Peyer's patch (tissue), 4 donors: ENCODE measurements at regions not wholly inside any gene's neighbourhood (a gene's known extent, or its start where the extent isn't known, plus 50 kb on each side); places are given as distances from the start of the nearest gene placed in this dataset.

Experiments used
- DNase-seq, 3 donors: peaks; one replicate each; pipeline ENCODE4 v3.0.0-alpha.2; 2017 to 2019
- H3K27ac ChIP-seq, 4 donors: fragments of 200-600 bp; sonication (generic); one replicate each; pipeline ENCODE4 v1.5.1; 2016 to 2019
- H3K27me3 ChIP-seq, 2 donors: fragments of 200-600 bp; sonication (generic); one replicate each; pipeline ENCODE4 v1.5.1; 2019
- H3K36me3 ChIP-seq, 3 donors: fragments of 200-600 bp; sonication (generic); one replicate each; pipeline ENCODE4 v1.5.1; 2016 to 2019
- H3K4me1 ChIP-seq, 4 donors: fragments of 200-600 bp; sonication (generic); one replicate each; pipeline ENCODE4 v1.5.1; 2016 to 2019
- H3K4me3 ChIP-seq, 4 donors: fragments of 200-600 bp; sonication (generic); 1 replicate in 3 of 4; 2 replicates in 1 of 4; pipeline ENCODE4 v1.5.1; 2016 to 2019; ENCODE audit warnings: mild to moderate bottlenecking in 1 of 4
- H3K9me3 ChIP-seq, 4 donors: fragments of 200-600 bp; sonication (generic); one replicate each; pipeline ENCODE4 v1.5.1; 2016 to 2019; ENCODE audit warnings: mild to moderate bottlenecking in 1 of 4
- POLR2A ChIP-seq, 2 donors: fragments of 450-650 bp; IDR thresholded peaks; one replicate each; pipeline ENCODE4 v1.5.1; 2017; ENCODE audit warnings: antibody characterized with exemption in 2 of 2, mild to moderate bottlenecking in 2 of 2, moderate library complexity in 2 of 2
- TF ChIP-seq, protein P1 (sequence below), 6 experiments: fragments of 450-650 bp in 4 of 6; fragments of 200-600 bp in 2 of 6; sonication (generic) in 1 of 6; IDR thresholded peaks; one replicate each; pipeline ENCODE4 v1.5.1; 2017 to 2019; ENCODE audit warnings: antibody characterized with exemption in 6 of 6, mild to moderate bottlenecking in 3 of 6, moderate library complexity in 1 of 6

DNA sequence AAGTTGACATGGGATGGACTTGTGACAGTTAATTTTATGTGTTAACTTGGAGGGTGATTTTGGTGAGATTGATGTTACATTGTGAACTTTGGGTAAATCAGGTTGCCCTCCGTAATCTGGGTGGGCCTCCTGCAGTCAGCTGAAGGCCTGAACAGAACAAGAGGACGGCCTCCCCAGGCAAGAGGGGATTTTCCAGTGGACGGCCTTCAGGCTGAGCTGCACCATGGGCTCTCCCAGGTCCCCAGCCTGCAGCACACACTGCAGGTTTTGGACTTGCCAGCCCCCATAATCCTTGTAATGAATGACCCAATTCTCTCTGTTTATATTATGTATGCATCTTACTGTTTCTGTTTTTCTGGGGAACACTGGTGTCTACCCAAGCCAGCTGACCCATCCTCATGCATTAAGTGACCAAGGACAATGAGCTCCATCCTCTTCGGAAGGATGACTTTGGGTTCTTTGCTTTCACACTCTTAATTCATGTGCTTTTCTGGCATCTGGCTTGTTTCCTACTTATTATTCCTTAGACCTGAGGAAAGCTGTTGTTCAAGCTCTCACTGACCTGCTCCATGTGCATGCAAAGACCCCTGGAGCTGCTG is 64.2 kb downstream of the DACT2 start:
- TF ChIP-seq POLR2A (IDR thresholded peaks at IDR 0.05) = no peak
- TF ChIP-seq, protein P1, sequence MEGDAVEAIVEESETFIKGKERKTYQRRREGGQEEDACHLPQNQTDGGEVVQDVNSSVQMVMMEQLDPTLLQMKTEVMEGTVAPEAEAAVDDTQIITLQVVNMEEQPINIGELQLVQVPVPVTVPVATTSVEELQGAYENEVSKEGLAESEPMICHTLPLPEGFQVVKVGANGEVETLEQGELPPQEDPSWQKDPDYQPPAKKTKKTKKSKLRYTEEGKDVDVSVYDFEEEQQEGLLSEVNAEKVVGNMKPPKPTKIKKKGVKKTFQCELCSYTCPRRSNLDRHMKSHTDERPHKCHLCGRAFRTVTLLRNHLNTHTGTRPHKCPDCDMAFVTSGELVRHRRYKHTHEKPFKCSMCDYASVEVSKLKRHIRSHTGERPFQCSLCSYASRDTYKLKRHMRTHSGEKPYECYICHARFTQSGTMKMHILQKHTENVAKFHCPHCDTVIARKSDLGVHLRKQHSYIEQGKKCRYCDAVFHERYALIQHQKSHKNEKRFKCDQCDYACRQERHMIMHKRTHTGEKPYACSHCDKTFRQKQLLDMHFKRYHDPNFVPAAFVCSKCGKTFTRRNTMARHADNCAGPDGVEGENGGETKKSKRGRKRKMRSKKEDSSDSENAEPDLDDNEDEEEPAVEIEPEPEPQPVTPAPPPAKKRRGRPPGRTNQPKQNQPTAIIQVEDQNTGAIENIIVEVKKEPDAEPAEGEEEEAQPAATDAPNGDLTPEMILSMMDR (IDR thresholded peaks at IDR 0.05) = no peak
- no peak overlapping the region for H3K4me3 ChIP-seq
- peaks cover 0 to 8% (median 0%) of the 10 kb centered on the region in 4 donors for H3K9me3 ChIP-seq
- peaks cover 0 to 2% (median 0%) of the 10 kb centered on the region in 4 donors for H3K4me1 ChIP-seq
- H3K36me3 ChIP-seq = no peaks in the 10 kb centered on the region
- DNase-seq = no peak
- no peaks in the 10 kb centered on the region for H3K27me3 ChIP-seq
- no peak overlapping the region for H3K27ac ChIP-seq

DNA sequence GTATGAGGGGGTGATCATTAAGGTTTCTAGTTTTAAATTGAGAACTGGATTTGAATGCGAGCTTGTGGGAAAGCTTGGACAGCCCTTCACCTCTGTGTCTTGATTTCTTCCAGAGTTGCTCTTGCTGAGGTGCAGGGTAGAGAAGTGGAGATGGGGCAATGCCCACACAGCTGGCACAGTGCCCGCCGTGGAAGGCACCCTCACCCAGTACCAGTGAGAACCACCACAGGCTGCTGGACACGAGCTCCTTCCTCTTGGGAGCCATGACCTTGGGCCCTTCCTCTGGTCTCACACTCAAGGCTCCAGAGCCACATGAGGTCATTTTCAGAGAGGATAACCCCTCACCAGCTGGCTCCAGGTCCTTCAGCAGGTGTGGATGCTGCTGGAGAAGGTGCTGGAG is 67.3 kb downstream of the DACT2 start:
- TF ChIP-seq POLR2A (IDR thresholded peaks at IDR 0.05) = no peak
- TF ChIP-seq, protein P1 (IDR thresholded peaks at IDR 0.05) = no peak
- no peaks in the 10 kb centered on the region for H3K36me3 ChIP-seq
- peaks cover 0 to 8% (median 0%) of the 10 kb centered on the region in 4 donors for H3K9me3 ChIP-seq
- H3K27me3 ChIP-seq = no peaks in the 10 kb centered on the region
- H3K4me3 ChIP-seq = no peak overlapping the region
- H3K27ac ChIP-seq = no peak overlapping the region
- peaks cover 0 to 4% (median 0%) of the 10 kb centered on the region in 4 donors for H3K4me1 ChIP-seq
- DNase-seq = no peak

DNA sequence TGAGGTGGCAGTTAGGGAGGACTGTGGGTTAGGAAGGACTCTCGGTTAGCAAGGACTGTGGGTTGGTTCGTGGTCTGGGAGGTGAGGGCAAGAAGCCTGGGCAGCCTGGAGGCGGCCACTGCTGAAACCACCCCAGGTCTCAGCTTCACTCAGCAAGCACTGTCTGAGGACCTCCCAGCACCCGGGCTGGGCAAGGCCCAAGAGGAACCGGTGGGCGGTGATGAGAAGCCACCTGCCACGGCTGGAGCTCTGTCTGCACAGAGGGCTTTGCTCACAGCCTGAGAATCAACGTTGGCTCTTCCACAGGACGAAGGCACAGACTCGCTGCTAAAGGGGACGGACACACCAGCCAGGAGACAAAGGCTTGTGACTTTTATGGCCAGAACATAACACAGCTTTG is 69.3 kb downstream of the DACT2 start:
- no peaks in the 10 kb centered on the region for H3K27me3 ChIP-seq
- TF ChIP-seq, protein P1 (IDR thresholded peaks at IDR 0.05) = no peak
- no peak for TF ChIP-seq POLR2A (IDR thresholded peaks at IDR 0.05)
- H3K4me3 ChIP-seq = no peak overlapping the region
- no peak for DNase-seq
- peaks cover 0 to 1% (median 0%) of the 10 kb centered on the region in 4 donors for H3K9me3 ChIP-seq
- H3K36me3 ChIP-seq = no peaks in the 10 kb centered on the region
- H3K27ac ChIP-seq = no peak overlapping the region
- peaks cover 0 to 10% (median 0%) of the 10 kb centered on the region in 4 donors for H3K4me1 ChIP-seq

DNA sequence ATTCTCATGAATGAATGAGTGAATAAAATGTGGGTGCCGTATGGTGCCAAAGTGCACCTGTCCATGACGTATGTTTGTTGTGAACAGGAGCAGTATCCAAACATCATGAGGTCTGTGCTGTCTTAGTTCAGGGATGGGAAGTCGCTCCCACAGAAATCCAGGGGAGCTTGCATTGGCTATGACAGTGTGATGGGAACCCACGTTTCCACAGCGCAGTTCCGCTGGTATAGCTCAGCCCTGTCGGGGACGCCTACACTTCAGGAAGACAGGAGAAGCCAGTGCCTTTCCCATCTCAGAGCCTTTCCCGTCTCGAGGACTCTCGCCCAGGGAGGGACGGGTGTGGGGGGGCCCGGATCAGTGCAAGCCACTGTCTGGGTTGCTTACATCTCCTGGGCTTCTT is 69.8 kb downstream of the DACT2 start:
- H3K4me1 ChIP-seq = peaks cover 0 to 10% (median 0%) of the 10 kb centered on the region in 4 donors
- no peaks in the 10 kb centered on the region for H3K36me3 ChIP-seq
- H3K4me3 ChIP-seq = no peak overlapping the region
- no peak for TF ChIP-seq POLR2A (IDR thresholded peaks at IDR 0.05)
- TF ChIP-seq, protein P1 (IDR thresholded peaks at IDR 0.05) = no peak
- no peaks in the 10 kb centered on the region for H3K9me3 ChIP-seq
- DNase-seq = no peak
- H3K27ac ChIP-seq = no peak overlapping the region
- no peaks in the 10 kb centered on the region for H3K27me3 ChIP-seq

DNA sequence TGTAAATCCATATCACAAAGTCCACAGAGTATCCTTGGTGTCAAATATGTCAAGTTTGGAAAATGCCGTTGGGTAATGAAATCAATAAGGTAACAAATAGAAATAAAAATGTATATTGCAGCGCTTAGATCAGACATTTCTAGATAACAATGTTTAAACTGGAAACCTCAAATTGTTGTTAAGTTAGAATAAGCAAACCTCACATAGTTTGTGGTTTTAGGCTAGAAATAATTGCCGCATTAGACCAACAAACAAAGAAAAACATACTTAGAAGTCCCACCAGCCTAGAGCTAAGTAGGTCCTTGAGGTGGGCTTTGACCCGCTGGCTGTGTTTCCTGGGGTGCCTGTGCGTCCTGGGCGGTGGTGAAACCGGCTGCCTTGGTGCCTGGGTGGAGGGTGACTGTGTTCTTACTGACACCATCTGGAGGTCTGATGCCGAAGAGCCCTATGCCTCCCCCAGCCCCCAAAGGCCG is 71.4 kb downstream of the DACT2 start:
- Histone ChIP-seq H3K4me1 (peaks cover 0 to 10% (median 0%) of the 10 kb centered on the region in 4 donors), H3K36me3 (no peaks in the 10 kb centered on the region), H3K9me3 (no peaks in the 10 kb centered on the region), H3K27ac (peak overlapping the region in 1 of 4 donors; percentile 46), H3K4me3 (no peak overlapping the region), H3K27me3 (no peaks in the 10 kb centered on the region)
- TF ChIP-seq POLR2A (IDR thresholded peaks at IDR 0.05) = no peak
- TF ChIP-seq, protein P1 (IDR thresholded peaks at IDR 0.05) = no peak
- DNase-seq = no peak
